PFSK-1 (cell line): ENCODE measurements at regions not wholly inside any gene's neighbourhood (a gene's known extent, or its start where the extent isn't known, plus 50 kb on each side); places are given as distances from the start of the nearest gene placed in this dataset.

Experiments used
- FOXP2 ChIP-seq: optimal IDR thresholded peaks from 2 replicates; pipeline ENCODE3; 2011; ENCODE audit warnings: borderline replicate concordance, control low read depth, inconsistent platforms; ENCODE audit not compliant: insufficient read depth; ENCODE audit errors: extremely low read length, extremely low read depth
- POLR2AphosphoS5 ChIP-seq: IDR thresholded peaks from 2 replicates; pipeline ENCODE4 v1.6.1; 2012; ENCODE audit warnings: low read depth, mild to moderate bottlenecking, control low read depth, low read length, moderate library complexity
- SIN3A ChIP-seq: IDR thresholded peaks from 2 replicates; pipeline ENCODE4 v1.6.1; 2012; ENCODE audit warnings: mild to moderate bottlenecking, low read length, moderate library complexity, borderline replicate concordance; ENCODE audit not compliant: insufficient read depth
- TAF1 ChIP-seq: IDR thresholded peaks from 2 replicates; pipeline ENCODE4 v1.6.1; 2012; ENCODE audit warnings: low read length, control low read depth, borderline replicate concordance; ENCODE audit not compliant: insufficient read depth
- TF ChIP-seq, protein P1 (sequence below), 2 experiments: IDR thresholded peaks; 2 replicates each; pipeline versions ENCODE4 v1.6.1 to v1.8.0; 2011 to 2012; ENCODE audit warnings: low read depth in 2 of 2, low read length in 2 of 2, control low read depth in 1 of 2, inconsistent platforms in 1 of 2, mild to moderate bottlenecking in 1 of 2, moderate library complexity in 1 of 2; ENCODE audit not compliant: insufficient read depth in 1 of 2

DNA sequence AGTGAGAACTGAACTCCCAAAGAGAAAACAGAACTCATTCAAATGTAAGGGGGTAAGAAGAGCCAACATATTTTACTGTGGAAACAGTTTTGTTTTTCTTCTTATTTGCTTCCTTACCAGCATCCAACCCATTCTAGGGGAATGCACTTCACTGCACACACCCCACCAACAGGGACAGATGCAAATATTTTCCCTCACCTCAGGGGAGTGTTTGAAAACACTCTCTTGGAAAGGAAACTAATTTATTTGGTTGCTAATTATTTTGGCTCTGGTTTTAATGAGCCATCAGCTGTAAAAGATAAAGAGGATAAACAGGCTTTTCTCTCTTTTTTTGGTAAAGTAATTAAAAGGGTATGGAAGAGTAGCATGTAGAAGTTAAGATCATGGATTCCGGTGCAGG lies 413.4 kb downstream of the MAN2A1 start:
- no peak for TF ChIP-seq POLR2AphosphoS5
- no peak for TF ChIP-seq SIN3A
- no peak for TF ChIP-seq TAF1
- TF ChIP-seq, protein P1, sequence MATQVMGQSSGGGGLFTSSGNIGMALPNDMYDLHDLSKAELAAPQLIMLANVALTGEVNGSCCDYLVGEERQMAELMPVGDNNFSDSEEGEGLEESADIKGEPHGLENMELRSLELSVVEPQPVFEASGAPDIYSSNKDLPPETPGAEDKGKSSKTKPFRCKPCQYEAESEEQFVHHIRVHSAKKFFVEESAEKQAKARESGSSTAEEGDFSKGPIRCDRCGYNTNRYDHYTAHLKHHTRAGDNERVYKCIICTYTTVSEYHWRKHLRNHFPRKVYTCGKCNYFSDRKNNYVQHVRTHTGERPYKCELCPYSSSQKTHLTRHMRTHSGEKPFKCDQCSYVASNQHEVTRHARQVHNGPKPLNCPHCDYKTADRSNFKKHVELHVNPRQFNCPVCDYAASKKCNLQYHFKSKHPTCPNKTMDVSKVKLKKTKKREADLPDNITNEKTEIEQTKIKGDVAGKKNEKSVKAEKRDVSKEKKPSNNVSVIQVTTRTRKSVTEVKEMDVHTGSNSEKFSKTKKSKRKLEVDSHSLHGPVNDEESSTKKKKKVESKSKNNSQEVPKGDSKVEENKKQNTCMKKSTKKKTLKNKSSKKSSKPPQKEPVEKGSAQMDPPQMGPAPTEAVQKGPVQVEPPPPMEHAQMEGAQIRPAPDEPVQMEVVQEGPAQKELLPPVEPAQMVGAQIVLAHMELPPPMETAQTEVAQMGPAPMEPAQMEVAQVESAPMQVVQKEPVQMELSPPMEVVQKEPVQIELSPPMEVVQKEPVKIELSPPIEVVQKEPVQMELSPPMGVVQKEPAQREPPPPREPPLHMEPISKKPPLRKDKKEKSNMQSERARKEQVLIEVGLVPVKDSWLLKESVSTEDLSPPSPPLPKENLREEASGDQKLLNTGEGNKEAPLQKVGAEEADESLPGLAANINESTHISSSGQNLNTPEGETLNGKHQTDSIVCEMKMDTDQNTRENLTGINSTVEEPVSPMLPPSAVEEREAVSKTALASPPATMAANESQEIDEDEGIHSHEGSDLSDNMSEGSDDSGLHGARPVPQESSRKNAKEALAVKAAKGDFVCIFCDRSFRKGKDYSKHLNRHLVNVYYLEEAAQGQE (IDR thresholded peaks at IDR 0.05; ENCODE audit: insufficient read depth in 1 of 2, low read depth in 2 of 2, low read length in 2 of 2), result no peak
- TF ChIP-seq FOXP2, result no peak
